GM18868 (cell line): ENCODE measurements at regions not wholly inside any gene's neighbourhood (a gene's known extent, or its start where the extent isn't known, plus 50 kb on each side); places are given as distances from the start of the nearest gene placed in this dataset.

Experiments
- ATAC-seq: cut with Tn5 transposase; IDR thresholded peaks from one replicate; pipeline ENCODE4 v1.9.1; 2021; ENCODE audit warnings: mild to moderate bottlenecking, moderate library complexity; ENCODE audit not compliant: unreplicated experiment

DNA sequence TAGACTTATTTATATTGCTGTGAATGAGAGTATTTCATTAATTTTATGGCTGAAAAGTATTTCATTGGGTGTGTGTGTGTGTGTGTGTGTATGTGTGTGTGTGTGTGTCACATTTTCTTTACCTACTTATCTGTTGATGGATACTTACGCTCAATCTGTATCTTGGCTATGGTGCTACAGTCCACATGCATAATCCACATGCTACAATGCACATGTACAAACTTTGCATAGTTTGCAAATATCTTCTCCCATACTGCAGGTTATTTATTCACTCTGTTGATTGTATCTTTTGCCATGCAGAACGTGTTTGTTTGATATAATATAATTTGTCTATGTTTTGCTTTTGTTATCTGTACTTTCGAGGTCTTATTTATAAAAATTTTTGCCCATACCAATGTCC lies 167.8 kb downstream of the RAB28 start:
- ATAC-seq: no peak

- ATAC-seq: no peak
Observed at GRCh38 chr4:13313856-13314255, 170.3 kb downstream of the RAB28 start.

DNA sequence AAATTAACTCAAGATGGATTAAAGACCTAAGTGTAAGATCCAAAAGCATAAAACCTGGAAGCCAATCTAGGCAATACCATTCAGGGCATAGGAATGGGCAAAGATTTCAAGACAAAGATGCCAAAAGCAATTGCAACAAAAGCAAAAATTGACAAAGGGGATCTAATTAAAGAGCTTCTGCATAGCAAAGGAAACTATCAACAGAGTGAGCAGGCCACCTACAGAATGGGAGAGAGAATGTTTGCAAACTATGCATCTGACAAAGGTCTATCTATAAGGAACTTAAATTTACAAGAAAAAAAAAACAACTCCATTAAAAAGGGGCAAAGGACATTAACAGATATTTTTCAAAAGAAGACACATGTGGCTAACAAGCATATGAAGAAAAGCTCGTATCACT lies 171.9 kb downstream of the RAB28 start:
- ATAC-seq: no peak

DNA sequence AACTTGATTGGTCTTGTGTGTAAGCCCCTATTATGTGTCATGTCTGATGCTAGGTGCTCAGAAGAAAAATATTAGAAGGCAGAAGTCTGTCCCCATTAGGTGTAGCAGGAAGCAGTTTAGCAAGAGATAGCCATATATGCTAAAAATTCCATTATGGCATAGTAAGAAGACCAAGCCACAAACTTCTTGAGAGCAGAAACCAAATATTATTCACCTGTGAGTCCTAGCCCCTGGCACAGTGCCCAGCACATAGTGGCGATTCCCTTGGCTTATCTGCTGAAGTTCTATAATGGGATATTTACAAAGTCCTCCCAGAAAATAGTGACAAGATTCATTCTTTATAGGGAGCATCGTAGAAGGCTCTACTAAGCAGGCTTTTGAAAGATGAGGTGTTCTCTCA lies 174.4 kb downstream of the RAB28 start:
- no peak for ATAC-seq

- ATAC-seq: no peak
Observed at GRCh38 chr4:13306356-13306755, 177.8 kb downstream of the RAB28 start.

- no peak for ATAC-seq
Observed at GRCh38 chr4:13302876-13303275, 181.3 kb downstream of the RAB28 start.

DNA sequence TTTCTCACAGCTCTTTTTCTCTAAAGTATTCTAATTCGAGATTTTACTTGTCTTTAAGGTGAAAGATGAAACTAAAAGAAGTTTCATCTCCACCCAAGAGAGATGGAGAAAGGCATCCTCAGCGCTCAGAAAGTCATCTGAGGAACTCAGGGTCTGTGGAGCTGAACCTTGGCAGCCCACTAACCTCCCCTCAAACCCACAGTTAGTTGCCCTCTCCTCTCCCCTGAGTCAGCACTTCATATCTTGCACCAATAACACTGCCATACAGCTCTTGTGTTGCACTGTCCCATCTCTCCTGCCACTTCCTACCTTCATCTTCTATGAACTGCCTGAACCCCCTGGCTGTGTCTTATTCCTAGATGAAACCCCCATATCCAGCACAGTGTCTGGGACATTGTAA lies 184.8 kb downstream of the RAB28 start:
- no peak for ATAC-seq

DNA sequence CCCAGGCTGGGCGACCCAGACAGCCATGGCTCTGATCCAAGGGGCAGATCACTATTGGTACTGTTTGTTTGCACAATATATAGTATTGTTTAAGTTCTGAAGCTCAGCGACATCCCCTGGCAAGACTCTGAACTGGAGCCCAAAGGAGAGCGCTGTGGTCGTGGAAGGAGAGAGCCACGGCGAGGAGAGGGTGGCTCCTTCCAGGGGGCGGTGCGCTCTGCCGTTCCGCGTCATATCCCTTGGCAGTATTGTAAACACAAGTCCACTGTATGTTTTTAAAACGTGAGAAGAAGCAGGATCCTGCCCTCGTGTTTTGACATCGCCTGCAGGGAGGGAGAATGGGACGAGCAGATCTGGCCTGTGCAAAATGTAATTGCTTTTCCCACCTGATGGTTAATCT lies 185.5 kb downstream of the RAB28 start:
- ATAC-seq: no peak

GRCh38 chr4:13296986-13297385 lies 187.2 kb downstream of the RAB28 start:
- ATAC-seq: no peak

- ATAC-seq: no peak
Observed at GRCh38 chr4:13294961-13295605, 189.1 kb downstream of the RAB28 start.

DNA sequence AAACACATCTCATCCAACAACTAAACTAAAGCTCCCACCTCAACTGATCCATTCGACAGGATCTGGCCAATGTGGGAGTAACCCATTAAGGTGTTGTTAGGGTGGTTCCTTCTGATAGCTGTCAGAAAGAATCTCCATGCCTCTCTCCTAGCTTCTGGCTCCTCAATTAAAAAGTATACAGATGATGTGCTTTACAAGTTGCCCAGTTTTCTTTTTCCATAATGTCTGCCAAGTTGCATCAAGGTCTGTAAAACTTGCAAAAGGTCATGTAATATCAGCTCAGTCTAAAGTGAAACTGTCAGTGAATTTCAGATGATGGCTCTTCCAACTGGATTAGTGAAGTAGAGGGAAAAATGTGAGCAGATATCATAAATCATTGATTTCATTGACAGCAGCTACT lies 191.8 kb downstream of the RAB28 start:
- ATAC-seq: no peak

DNA sequence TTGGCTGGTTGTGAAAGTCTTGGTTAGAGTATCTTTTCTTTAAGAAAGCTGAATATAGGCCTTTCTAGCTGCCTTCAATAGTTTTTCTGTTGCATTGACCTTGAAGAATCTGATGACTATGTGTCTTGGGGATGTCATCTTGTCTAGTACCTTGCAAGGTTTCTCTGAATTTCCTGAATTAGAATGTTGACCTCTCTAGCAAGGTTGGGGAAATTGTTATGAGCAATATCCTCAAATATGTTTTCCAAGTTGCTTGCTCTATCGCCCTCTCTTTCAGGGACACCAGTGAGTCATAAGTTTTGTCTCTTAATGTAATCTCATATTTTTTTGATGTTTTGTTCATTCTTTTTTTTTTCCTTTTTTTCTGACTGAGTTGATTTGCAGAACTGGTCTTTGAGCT lies 194.7 kb downstream of the RAB28 start:
- ATAC-seq: no peak

DNA sequence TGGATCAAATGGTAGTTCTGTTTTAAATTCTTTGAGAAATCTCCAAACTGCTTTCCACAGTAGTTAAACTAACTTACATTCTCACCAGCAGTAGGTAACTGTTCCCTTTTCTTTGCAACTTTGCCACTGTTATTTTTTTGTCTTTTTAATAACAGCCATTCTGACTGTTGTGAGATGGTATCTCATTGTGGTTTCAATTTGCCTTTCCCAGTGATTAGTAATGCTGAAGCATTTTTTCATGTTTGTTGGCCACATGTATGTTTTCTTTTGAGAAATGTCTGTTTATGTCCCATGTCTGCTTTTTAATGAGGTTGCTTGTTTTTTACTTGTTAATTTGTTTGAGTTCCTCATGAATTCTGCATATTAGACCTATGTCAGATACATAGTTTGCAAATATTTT lies 198.8 kb downstream of the RAB28 start:
- ATAC-seq: no peak

- ATAC-seq: no peak
Observed at GRCh38 chr4:13284932-13285331, 199.2 kb downstream of the RAB28 start.

DNA sequence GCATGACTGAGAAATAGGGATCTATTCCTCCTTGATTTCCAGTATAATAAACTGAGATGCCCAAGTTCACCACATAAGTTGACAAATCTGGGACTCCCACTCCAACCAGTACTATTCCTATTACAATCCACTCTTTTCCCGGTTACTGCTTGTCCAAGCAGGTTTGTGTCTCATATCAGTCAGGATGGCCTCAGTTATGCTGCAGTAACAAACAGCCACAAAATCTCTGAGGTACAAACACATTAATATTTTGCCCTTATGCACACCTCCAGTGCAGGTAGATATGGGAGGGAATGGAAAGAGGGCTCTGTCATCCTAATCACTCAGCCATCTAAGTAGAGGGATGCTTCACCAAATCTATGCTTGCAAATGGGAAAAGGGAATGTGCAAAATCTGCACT lies 207.8 kb downstream of the RAB28 start:
- no peak for ATAC-seq

DNA sequence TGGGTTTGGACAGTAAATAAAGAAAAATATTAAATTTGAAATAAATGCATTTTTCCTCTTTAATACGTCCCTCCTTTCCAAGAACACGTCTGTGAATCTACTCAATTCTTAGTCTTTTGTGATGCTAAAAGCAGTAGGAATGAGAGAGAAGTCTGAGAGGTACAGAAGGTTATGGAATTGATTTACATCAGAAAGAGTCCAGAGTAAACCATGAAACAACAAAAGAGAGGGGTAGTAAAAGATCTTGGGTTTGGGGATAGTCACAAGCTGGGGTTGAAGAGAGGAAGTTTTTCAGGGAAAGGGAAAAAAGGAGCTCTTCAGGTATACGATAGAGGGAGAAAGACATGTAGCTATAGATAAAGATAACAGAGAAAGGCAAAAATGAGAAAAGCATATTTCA lies 215.4 kb downstream of the RAB28 start:
- no peak for ATAC-seq

- ATAC-seq: no peak
Observed at GRCh38 chr4:13268165-13268564, 216.0 kb downstream of the RAB28 start.

GRCh38 chr4:13267091-13267490 lies 217.0 kb downstream of the RAB28 start:
- ATAC-seq: no peak

- no peak for ATAC-seq
Observed at GRCh38 chr4:13266687-13267086, 217.5 kb downstream of the RAB28 start.

DNA sequence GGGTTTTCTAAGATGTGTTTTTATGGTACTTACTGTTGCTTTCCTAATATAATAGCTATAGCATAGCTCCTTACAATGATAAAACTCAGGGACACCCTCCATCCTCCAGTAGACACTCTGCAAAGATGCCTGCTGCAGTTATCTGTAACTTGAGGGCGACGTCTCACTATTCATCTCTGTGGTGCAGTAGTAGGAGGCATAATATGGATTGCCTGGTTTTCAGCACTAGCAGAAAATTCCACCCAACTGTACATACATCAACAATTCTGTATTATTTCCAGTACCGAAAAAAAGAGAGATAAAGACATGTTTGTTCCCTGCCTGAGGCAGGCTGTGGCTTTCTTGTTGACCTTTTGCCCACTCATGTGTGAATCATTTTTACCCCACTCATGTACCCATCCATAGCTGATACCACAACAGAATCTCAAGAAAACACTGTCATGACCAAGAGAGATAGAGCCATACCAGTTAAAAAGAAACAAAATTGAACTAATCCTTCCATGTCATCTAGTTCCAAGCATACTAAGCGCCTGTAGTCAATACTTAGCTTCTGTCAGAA lies 220.1 kb downstream of the RAB28 start:
- ATAC-seq: no peak

- no peak for ATAC-seq
Observed at GRCh38 chr4:13262816-13263215, 221.3 kb downstream of the RAB28 start.

DNA sequence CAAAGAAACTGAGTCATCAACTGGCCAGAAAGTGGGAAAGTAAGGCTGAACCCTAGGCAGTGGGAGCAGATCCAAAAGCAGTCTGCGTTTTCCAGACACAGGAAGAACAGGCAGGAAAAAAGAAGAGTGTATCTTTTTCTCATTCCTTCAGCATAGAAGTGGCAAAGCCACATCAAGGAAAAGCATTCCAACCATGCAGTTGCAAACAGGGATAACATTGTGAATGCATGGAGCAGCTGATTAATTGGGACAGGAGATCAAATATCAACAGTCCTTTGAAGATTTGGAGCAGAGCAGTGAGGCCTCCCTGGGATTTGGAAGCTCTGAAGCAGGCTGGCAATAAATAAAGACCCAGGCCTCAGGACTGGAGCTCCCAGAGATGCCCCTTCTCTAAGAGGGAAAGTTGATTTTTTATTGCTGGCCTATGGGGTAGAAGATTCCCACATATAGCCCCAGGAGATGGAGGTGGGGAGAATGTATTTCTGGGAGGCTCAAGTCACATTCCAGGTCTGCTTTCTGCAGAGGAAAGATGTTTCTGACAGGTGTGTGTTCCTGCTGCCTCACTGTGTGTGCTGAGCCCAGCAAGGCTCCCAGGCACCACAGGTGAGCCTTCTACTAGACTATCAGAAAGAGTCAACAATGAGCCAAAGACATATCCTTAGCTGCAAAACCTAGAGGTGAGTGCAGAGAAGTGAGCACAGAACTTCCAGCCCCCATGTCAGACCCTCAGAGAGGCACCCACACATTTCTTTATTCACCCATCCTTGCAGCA lies 222.5 kb downstream of the RAB28 start:
- no peak for ATAC-seq
